Myocyte (in vitro differentiated cells): ENCODE measurements at regions not wholly inside any gene's neighbourhood (a gene's known extent, or its start where the extent isn't known, plus 50 kb on each side); places are given as distances from the start of the nearest gene placed in this dataset.

Experiments used
- DNase-seq: peaks from one replicate; pipeline ENCODE4 v3.0.0-alpha.2; 2012; ENCODE audit warnings: low read depth

DNA sequence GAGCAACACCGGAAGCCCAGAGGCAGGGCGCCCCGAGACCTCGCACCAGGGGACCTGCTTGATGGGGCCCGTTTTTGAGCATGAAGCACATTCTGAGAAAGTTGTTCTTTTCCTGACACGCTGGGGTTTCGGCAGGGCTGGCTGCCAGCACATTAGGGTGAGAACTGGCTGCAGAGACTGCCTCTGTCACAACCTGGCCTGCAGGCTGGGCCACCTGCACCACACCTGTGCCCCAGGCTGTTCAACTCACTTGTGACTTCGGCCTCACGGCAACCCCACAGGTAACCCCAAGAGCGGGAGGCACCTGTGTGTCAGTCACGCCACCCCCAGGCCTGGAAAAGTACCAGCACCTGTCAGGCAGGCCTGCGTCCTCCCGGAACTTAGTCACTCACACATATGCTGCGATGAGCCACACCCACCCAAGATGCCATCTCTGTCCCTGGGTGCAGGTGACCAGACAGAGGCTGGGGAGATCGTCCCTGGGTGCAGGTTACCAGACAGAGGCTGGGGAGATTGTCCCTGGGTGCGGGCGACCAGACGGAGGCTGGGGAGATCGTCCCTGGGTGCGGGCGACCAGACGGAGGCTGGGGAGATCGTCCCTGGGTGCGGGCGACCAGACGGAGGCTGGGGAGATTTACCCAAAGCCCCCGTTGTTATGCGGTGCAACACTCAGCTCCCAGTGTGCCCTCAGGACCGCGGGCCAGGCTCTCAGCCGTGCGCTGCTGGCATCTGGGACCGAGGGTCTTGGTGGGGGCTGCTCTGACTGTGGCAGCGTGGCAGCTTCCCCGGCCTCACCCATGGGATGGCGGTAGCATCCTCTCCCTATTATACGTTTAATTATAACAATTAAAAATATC lies 82.5 kb upstream of the BHLHE23 start:
- no peak for DNase-seq

DNA sequence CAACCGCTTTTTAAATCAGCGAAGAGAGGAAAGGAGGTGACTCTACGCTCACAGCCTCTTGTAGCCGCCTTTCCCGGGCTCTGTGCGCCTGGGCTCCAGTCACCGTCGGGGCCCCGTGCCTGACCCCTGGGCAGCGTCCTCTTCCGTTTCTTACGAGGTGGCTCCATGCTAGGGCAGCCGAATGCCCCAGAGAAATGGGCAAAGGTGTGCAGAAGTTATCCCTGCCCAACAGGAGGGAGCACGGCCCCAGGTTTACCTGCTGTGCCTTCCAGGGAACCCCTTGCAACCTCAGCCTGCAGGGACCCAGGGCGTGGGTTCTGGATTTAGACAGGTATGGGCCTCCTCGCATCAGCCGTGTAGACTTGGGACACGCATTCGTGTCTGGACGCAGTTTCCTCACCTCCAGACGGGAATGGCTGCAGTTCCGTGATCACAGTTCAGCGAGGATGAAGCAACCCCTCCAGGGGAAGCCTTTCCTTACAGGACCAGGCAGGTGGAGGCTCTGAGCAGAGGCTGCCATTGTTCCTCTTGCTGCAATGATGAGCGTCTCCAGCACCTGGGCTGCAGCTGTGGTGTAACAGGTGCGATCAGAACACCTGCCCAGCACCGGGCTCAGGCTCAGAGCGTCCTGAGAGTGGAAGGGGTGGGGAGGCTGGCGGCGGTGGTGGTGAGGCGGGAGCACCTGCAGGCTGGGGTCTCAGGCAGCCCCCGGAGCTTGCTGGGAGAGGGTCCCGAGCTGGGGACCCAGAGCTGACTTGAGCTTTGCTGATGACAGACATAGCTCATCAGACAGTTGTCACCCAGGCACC lies 81.3 kb upstream of the BHLHE23 start:
- DNase-seq: no peak

DNA sequence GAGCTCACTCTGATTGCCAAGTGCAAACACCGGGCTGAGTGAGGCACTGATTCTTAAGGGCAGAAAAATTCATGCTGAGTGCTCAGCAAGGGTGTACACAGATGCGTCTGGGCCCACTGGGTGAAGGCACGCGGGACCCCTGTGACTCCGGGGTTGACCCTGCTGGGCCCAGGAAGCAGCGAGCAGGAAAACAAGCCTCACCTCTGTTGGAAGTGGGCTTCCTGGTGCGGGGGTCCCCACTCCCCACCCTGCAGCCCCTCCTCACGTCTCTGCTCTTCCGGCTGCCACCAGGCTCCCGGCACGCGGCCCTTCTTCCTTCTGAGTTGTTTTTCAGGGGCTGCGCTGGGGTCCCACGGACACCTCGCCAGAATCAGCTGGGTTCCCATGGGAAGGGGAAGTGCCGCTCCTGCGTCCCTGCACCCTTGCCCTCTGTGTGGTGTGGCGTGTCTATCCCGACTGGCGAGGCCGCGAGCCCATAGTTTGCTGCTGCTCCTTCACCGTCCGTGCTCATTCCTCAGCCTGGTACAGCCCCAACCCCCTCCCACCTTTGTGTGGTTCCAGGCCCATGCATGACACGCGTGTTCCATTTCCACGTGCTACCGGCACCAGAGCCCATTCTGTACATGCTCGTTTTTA lies 80.6 kb upstream of the BHLHE23 start:
- DNase-seq: no peak

DNA sequence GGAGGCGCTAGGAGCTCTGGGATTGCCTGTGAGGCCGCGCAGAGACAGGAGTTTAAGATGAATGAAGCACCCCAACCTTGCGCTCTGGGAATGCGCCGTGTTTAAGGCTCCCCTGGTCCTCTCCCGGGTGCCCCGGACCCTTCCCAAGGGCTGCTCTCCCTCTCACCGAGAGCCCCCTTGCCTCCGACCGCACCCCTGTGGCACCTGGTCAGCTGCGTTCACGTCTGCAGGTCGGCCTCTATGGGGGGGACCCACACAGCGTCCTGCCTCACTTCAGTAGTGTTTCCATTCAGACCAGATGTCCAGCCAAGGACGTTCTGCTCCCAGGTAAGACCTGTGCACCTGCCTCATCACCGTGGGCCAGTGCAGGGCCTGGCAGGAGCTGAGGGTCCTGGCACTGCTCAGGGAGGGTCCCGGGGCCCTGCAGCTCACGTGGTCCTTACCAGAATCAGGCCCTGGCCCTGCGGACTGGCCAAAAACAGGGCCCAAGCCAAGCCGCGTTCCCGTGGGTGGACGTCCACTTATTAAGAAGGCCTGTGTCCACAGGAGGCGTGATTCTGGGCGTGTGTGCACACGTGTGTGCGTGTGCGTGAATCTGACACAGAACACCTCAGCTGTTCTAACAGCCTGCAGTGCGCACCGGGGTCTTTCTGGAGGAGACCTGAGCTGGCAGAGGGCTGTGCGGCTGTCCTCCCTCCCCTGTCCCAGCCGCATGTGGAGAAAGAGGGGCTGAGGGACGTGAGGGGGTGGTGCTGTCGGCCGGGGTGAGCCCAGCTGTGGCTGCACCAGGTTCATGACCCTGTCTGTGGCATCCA lies 79.9 kb upstream of the BHLHE23 start:
- no peak for DNase-seq

DNA sequence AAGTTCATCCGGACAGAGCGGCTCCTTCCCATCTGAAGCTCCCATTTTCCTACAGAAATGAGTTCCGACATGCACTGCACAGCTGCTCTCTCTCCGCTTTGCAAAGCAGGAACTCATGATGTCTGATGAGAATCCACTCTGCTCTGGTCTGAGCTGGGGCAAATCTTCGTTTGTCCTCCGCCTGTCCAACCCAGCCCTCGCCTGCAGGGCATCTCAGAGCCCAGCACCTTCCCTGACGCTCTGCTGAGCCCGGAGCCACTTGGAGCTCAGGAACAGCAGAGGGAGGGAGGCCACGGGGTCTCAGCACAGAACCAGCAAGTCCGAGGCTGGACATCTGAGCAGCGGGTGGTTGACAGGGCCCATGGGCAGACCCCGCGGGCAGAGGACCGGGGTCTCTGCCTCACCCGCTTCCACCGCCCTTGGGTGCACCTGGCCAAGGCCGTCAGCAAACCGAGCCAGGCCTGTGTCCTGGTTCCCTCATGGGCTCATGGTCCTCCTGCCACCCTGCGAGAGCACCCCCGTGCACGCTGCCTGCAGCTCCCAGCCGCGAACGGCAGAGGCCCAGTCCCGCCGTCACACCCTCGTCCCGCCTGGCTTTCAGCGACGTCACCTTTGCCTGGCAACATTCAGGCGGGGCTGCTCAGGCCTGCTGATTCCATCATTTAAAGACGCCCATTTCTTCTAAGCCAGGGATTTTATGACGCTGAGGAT lies 78.5 kb upstream of the BHLHE23 start:
- DNase-seq: no peak

DNA sequence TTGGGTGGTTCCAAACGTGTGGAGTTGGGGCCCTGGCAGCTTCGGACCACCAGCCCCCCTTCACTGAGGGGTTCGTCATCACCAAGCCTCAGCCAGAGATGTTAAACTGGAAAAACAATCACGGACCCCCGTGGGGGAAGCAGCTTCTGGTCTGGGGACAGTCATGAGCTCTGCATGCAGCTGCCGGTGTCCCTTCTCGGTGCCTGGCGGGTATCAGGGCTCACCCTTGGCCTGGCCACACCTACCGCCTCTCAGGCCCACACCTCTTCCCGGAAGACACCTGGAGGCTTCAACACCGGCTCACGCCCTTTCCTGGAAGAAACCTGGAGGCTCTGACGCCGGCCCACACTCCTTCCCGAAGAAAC lies 77.8 kb upstream of the BHLHE23 start:
- DNase-seq: no peak

DNA sequence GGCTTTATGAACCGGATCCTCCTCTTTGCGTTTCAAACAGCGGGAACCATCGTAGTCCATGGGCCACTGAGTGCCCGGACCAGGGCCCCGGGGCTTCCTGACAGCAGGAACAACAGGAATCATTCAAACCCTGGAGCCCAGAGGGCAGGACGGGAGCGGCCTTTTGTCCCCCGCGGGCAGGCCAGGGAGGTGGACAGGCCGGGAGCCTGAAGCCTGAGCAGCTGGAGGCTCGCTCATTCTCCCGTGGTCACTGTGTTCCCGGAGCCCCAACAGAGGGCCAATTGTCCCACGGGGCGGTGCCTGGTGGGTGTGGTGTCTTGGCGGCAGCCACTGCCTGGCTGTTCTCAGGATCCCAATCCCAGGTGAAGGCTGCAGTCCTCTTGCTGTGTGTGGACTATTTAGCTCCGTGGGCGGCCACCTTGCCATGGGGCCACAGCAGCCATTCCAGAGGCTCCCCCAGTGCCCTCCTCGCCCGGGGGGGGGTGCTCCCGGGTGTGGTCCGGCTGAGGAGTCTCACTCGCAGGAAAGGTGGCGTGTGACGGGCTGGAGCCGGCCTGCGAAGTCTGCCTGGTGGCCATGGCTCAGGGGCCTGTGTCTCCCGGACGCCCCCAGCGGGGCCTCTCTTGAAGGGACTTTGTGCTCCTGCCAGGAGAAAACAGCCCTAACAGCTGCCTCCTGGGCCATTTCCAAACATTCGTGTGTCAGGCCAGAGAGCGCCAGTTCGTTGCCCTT lies 77.2 kb upstream of the BHLHE23 start:
- no peak for DNase-seq

DNA sequence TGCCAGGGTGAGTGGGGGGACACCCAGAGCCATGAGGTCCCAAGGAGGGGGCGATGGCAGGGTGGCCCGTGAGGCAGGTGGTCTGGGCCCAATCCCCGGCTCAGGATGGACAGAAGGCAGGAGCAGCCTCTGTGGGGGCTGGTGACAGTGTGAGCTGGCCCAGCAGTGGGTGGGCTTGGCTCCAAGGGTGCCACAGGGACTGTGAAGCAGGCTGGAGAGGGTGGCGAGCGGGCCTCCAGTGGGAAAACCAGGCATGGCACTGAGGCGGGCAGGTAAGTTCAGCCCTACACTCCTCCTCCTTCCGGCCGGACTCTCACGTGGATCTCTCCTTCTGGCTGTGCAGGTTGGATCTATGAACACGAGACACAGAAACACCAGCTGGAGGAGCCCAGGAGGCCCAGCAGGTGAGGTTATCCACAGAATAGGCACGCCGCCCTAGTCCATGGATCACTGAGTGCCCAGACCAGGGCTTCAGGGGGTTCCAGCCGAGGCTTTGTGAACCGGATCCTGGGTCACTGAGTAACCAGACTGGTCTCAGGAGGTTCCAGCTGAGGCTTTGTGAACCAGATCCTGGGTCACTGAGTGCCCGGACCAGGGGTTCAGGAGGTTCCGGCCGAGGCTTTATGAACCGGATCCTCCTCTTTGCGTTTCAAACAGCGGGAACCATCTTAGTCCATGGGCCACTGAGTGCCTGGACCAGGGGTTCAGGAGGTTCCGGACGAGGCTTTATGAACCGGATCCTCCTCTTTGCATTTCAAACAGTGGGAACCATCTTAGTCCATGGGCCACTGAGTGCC lies 76.4 kb upstream of the BHLHE23 start:
- DNase-seq: no peak

DNA sequence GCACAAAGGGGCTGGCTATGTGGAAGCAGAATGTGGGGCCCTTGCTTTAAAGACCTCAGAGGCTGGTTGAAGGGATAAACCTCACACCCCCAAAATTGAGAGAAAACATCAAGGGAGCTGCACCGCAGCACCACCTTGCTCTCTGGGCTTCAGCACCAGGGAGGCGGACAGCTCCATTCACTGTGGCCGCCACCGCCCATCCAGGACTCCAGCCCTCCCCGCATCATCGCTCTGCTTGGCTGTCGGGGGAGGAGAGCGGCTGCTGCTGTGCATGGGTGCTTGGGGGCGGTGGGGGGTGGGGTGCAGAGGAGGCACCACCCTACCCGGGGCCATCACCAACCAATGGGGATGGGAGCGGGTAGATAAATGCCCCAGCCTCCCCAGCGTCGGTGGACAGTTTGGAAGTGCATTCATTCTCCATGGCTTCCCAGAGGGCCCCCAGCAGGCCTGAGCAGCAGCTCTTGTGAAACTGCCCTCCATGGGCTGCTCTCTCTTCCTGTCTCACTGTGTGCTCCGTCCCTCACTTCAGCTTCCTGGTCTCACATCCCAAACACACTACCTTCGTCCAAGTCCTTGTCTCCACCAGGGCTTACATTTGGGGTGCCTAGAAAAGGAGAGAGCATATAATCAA lies 75.7 kb upstream of the BHLHE23 start:
- DNase-seq: peak; percentile 58

DNA sequence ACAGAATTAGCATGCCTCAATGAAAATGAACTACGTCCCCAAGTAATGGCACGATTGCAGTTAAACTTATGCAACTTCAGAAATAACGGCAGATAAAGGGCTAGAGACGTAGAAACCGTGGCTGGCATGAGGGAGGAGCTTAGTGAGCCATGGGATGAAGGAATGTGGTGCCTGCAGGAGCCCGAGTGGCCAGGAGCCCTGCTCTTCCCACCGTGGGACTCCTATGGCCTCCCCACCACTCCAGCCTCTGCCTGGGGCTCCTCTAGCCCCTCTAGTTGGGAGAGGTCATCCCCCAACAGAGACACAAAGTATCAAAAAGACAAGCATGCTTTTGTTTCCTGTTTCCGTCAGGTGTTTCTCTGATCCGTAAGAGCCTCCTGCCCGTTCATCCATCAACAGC lies 75.1 kb upstream of the BHLHE23 start:
- DNase-seq: no peak

DNA sequence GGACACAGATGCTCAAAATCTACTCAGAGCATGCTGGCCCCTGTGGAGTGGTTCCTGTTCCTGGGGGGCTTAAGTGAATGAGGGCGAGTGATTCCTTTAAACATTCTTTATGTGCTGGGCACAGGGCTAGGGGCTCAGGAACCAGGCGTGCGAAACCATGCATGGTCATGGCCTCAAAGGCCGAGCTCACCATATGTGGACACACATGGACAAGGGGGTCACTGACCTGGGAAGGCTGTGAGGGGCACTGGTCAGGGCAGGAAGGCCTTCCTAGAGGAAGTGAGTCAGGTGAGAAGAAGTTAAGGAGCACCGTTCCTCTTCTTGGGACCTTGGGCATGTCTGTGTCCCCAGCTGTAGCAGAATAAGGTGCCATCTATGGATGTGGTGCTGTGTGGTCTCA lies 74.6 kb upstream of the BHLHE23 start:
- DNase-seq: no peak

DNA sequence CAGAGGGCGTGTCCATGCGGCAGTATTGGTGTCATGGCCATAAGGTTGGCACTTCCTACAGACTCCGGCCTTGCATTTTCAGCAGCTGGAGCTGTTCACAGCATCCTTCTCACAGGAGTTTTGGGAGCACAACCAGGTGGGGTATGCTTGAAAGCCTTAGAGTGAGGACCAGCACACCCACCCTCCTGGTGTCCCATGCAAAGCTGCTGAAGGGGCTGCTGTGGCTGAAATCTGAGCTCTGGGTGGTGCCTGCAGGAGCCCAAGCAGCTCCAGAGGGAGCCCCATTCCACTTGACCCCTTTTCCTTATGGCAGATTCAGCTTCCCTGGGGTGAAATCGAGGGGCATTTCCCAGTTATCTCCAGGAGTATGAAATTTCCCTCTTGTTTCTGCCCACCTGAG lies 74.0 kb upstream of the BHLHE23 start:
- no peak for DNase-seq

DNA sequence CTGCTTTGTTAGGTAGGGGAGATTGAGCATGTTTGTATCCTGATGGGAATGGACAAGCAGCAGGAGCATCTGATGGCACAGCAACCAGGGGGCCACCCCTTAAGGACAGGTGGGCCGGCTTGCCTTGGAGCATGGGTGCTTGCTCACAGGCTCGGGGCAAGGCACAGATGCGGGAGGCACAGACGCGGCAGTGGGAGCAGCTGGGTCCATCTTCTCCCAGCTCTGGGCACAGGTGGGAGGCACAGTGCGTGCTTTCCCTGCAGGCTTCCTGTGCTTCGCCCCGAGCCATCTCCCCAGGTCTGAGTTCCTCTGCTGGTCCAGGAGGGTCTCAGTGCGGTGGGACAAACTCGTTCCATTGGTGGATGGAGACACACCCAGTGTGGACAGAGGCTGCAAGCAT lies 73.6 kb upstream of the BHLHE23 start:
- DNase-seq: no peak

DNA sequence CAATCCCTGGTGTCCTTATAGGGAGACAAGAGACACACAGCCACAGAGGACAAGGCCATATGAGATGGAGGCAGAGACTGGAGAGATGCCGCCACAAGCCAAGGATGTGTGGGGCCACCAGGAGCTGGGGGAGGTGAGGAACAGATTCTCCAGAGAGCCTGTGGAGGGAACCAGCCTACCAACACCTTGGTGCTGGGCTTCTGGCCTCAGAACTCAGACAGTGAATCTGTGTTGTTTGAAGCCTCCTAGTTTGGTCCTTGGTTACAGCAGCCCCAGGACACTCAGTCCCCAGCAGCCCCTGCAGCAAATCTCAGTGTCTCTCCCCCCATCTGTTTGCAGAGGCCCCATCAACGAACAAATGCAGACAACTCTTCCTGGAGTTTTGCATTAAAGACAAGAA lies 73.2 kb upstream of the BHLHE23 start:
- DNase-seq: no peak

DNA sequence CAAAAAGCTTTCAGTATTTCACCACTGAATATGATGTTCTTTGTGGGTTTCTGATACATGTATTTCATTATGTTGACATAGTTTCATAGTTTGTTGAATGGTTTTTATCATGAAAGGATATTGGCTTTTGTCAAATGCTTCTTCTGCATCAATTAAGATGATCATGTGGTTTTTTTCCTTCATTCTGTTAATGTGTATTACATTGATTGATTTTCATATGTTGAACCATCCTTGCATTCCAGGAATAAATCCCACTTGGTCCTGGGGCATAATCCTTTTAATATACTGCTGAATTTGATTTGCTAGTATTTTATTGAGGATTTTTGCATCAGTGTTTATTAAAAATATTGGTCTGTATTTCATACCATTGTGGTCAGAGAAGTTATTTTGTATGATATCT lies 70.9 kb upstream of the BHLHE23 start:
- no peak for DNase-seq

DNA sequence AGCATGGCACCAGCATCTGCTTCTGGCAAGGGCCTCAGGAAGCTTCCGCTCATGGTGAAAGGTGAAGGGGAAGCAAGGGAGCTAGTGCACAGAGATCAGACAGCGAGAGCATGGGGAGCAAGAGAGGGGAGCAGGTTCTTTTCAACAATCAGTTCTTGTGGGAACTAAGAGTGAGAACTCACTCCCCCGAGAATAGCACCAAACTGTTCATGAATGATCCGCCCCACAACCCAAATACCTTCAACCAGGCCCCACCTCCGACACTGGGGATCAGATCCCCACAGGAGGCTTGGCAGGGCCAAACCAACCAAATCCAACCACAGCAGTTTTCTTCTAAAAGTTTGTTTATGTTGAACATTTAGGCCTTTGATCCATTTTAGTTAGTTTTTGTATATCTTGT lies 69.7 kb upstream of the BHLHE23 start:
- DNase-seq: no peak

DNA sequence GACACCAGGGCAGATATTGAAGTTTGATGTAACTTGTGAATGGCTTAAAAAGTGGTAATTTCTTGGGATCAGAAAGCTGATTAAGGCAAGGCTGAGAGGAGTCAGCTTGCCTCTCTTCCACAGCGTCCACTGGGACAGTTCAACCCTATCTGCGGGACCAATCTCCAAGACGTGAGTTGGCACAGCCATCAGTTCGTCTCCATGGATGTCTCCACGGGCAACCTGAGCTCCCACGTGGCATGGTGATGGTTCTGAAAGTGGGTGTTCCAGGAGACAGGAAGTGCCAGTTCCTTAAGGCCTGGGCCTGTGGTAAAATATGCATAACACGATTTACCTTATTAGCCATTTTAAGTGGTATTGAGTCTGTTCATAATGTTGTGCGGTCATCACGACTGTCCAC lies 67.9 kb upstream of the BHLHE23 start:
- DNase-seq: no peak

DNA sequence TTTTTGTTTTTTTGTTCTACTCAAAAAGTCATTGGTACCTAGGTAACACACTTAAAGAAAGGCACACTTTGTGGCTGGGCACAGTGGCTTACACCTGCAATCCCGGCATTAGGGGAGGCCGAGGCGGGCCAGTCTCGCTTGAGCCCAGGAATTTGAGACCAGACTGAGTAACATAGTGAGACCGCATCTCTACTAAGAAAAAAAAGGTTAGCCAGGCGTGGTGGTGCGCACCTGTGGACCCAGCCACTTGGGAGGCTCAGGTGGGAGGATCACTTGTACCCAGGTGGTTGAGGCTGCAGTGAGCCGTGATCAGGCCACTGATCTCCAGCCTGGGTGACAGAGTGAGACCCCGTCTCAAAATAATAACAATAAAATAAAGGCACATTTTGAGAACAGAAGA lies 67.4 kb upstream of the BHLHE23 start:
- DNase-seq: no peak

DNA sequence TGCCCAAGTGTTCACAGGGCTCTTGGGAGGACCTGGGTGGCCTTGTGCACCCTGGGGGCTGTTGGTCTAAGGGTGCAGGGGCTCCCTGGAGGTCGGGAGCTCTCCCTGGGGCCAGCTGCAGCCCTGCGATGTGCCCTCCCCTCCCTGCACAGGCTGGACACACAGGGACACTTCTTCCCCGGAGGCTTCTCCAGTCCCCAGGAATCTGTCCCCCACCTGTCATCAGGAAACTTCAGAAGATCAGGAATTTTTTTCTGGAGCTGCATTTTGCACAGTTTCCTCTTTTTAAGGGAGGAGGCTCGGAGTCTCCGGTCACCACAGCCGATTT lies 66.9 kb upstream of the BHLHE23 start:
- no peak for DNase-seq
